Mammary epithelial cell (primary cell): ENCODE measurements at regions not wholly inside any gene's neighbourhood (a gene's known extent, or its start where the extent isn't known, plus 50 kb on each side); places are given as distances from the start of the nearest gene placed in this dataset.

Experiments
- CTCF ChIP-seq, 2 donors: IDR thresholded peaks in 1 of 2; conservative IDR thresholded peaks in 1 of 2; 2 replicates each; pipeline ENCODE4 v1.5.1; 2011 to 2012; ENCODE audit warnings: inconsistent platforms in 2 of 2, low read length in 2 of 2, mild to moderate bottlenecking in 2 of 2, control low read depth in 1 of 2, low read depth in 1 of 2; ENCODE audit not compliant: insufficient read depth in 1 of 2; ENCODE audit errors: extremely low read depth in 1 of 2
- EZH2 ChIP-seq: IDR thresholded peaks from 2 replicates; pipeline ENCODE4 v1.6.1; 2012; ENCODE audit warnings: low read length, inconsistent platforms, borderline replicate concordance

- TF ChIP-seq EZH2 (no peak), CTCF (conservative IDR thresholded peaks at IDR 0.05 in 1 of 2, IDR thresholded peaks at IDR 0.05 in 1 of 2; ENCODE audit: extremely low read depth in 1 of 2, insufficient read depth in 1 of 2, low read depth in 1 of 2, low read length in 2 of 2) (no peak)
Observed at GRCh38 chrX:116930311-116930710, 467.5 kb upstream of the CT83 start.
